Mucosa of descending colon (tissue), 3 donors: ENCODE measurements at regions not wholly inside any gene's neighbourhood (a gene's known extent, or its start where the extent isn't known, plus 50 kb on each side); places are given as distances from the start of the nearest gene placed in this dataset.

ENCODE experiments used
- ATAC-seq: fragments of 200-7000 bp; cut with Tn5 transposase; one replicate; pipeline ENCODE4 v1.9.1; 2020; ENCODE audit warnings: mild to moderate bottlenecking, moderate library complexity
- DNase-seq, 3 donors: peaks; one replicate each; pipeline ENCODE4 v3.0.0-alpha.2; 2020
- H3K36me3 ChIP-seq: fragments of 200-600 bp; one replicate; pipeline ENCODE4 v1.8.0; 2021; ENCODE audit warnings: low read depth, mild to moderate bottlenecking
- H3K4me1 ChIP-seq: fragments of 200-600 bp; one replicate; pipeline ENCODE4 v1.8.0; 2021; ENCODE audit warnings: low read depth, mild to moderate bottlenecking
- H3K4me3 ChIP-seq: fragments of 200-600 bp; one replicate; pipeline ENCODE4 v1.8.0; 2021; ENCODE audit warnings: mild to moderate bottlenecking
- H3K9me3 ChIP-seq: fragments of 200-600 bp; one replicate; pipeline ENCODE4 v1.8.0; 2021; ENCODE audit warnings: mild to moderate bottlenecking
- CTCF ChIP-seq: fragments of 200-600 bp; IDR thresholded peaks from one replicate; pipeline ENCODE4 v1.8.0; 2022; ENCODE audit warnings: antibody characterized with exemption, mild to moderate bottlenecking
- intact Hi-C, 2 donors: fragments of 100-400 bp; cut with DNase I in 1 of 2; cut with micrococcal nuclease in 1 of 2; formaldehyde crosslinking; loops; one replicate each; pipeline versions ENCODE4 v1.11.0 to v1.11.1; 2022; cut with DNase I, micrococcal nuclease
- donor health status: DM: no; HTN: no; CAD: no; lungs with moderate emphysema.
- donor health status: DM: no; HTN: no; CAD: no.
- donor health status: DM: no; HTN: yes; CAD: no.

- DNase-seq (no peak), ATAC-seq (no peak)
- no peak for TF ChIP-seq CTCF
- Histone ChIP-seq H3K36me3 (no peaks in the 10 kb centered on the region), H3K4me1 (no peaks in the 10 kb centered on the region), H3K9me3 (no peaks in the 10 kb centered on the region), H3K4me3 (no peak overlapping the region)
- intact Hi-C loops, result no loop called here
Measured at GRCh38 chr6:81694855-81695254, 57.6 kb downstream of the TENT5A start.

GRCh38 chr6:81694207-81694606, 58.3 kb downstream of the TENT5A start:
- H3K9me3 ChIP-seq, result no peaks in the 10 kb centered on the region
- intact Hi-C loops, result no loop called here
- ATAC-seq (no peak), DNase-seq (no peak)
- no peaks in the 10 kb centered on the region for H3K4me1 ChIP-seq
- no peaks in the 10 kb centered on the region for H3K36me3 ChIP-seq
- TF ChIP-seq CTCF, result no peak
- H3K4me3 ChIP-seq, result no peak overlapping the region

GRCh38 chr6:81693266-81693665, 59.2 kb downstream of the TENT5A start:
- Histone ChIP-seq H3K36me3 (no peaks in the 10 kb centered on the region), H3K4me1 (no peaks in the 10 kb centered on the region), H3K9me3 (no peaks in the 10 kb centered on the region), H3K4me3 (no peak overlapping the region)
- intact Hi-C loops, result no loop called here
- no peak for ATAC-seq
- TF ChIP-seq CTCF, result no peak
- no peak for DNase-seq

- no peaks in the 10 kb centered on the region for H3K4me1 ChIP-seq
- H3K36me3 ChIP-seq, result no peaks in the 10 kb centered on the region
- H3K4me3 ChIP-seq, result no peak overlapping the region
- no peaks in the 10 kb centered on the region for H3K9me3 ChIP-seq
- ATAC-seq (no peak), DNase-seq (no peak)
- intact Hi-C loops, result no loop called here
- no peak for TF ChIP-seq CTCF
Measured at GRCh38 chr6:81690073-81690472, 62.4 kb downstream of the TENT5A start.

- Histone ChIP-seq H3K4me1 (no peaks in the 10 kb centered on the region), H3K9me3 (no peaks in the 10 kb centered on the region), H3K36me3 (no peaks in the 10 kb centered on the region), H3K4me3 (no peak overlapping the region)
- no peak for DNase-seq
- intact Hi-C loops, result no loop called here
- no peak for ATAC-seq
- no peak for TF ChIP-seq CTCF
Measured at GRCh38 chr6:81689580-81689979, 62.9 kb downstream of the TENT5A start.

- no peak for DNase-seq
- no peak overlapping the region for H3K4me3 ChIP-seq
- H3K36me3 ChIP-seq, result no peaks in the 10 kb centered on the region
- H3K9me3 ChIP-seq, result no peaks in the 10 kb centered on the region
- peak; percentile 40 for ATAC-seq
- intact Hi-C loops, result no loop called here
- no peaks in the 10 kb centered on the region for H3K4me1 ChIP-seq
- no peak for TF ChIP-seq CTCF
Measured at GRCh38 chr6:81683912-81684311, 68.6 kb downstream of the TENT5A start.
